HT1080 (cell line): ENCODE measurements at regions not wholly inside any gene's neighbourhood (a gene's known extent, or its start where the extent isn't known, plus 50 kb on each side); places are given as distances from the start of the nearest gene placed in this dataset.

Source experiments
- DNase-seq: peaks from one replicate; pipeline ENCODE4 v3.0.0-alpha.2; 2015; ENCODE audit warnings: low read depth

DNA sequence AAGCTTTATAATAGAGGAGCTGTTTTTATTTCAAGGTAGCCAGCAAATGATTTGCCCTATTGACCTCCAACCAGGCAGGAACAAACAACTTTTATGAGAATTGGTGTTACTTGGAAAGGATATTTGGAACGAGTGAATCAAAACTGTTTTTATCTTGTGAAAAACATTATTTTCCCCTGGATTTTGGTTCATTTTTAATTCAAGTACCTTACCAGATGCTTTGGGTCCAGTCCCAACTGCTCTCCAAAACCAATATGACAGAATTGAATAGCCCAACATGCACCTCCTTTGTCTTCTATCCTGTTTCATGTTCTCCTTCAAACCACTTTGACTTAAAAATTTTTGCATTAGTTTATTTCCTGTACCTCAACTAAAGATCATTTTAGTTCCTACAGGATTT is 178.6 kb upstream of the RBMS1 start:
- DNase-seq: no peak

DNA sequence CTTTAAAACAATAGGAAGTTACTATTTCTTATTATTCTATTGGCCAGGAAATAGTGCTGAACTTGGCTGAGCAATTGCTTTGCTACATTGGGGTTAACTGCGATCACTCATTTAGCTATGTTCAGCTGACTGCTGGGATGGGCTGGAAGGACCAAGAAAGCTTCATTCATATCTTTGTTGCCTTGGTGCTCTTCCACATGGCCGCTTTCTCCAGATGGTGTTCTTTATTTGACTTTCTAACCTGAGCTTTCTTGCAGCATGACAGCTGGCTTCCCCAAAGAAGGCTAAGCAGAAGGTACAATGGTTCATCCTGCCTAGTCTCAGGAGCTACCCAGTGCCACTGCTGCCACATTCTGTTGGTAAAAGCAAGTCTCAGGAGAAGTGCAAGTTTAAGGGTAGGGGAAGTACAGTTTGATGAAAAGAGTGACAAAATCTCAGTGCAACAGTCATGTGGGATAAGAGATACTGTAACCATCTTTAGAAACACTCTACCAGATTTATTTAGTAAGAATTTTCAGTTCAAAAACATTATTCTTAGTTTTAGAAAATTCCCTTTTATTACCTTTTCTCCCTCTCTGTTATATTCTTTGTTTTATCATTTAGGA is 180.6 kb upstream of the RBMS1 start:
- peak; percentile 24 for DNase-seq

DNA sequence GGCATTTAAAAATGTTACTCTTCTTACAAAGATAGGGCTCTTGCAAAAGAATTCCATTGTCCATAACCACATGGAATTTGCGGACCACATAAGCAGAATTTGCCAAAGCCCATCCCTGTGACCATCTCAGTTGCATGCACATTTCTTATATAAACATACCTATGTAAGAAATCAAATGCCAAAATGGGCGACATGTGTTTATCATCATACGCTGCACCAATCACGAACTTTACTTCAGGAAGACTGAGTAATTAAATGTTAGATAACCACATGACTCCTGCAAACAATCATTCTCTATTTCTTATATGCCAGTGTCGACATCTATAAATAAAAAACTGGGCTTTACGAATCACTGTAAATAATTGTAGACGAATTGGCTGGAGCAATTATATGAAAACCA is 186.1 kb upstream of the RBMS1 start:
- no peak for DNase-seq

- DNase-seq: no peak
Observed at GRCh38 chr2:160680294-160680693, 186.7 kb upstream of the RBMS1 start.

- no peak for DNase-seq
Observed at GRCh38 chr2:160680974-160681373, 187.4 kb upstream of the RBMS1 start.

DNA sequence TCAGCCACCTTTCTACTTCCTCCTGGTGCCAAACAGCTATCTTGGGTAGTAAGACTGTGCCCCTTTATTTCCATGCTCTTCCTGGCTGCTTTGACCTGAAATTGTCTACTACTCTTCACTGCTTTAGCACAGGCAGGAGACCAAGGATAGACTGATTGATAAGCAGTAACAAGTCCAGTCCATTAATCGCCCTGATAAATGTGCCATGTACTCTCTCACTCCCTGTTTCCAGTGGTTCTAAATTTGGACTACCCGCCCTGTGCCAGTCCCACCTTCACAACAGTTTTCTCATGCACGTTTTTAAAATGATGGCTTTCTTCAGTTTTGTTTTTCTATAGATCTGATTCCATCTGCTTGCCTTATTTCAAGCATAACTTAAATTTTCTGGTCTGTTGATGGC is 189.6 kb upstream of the RBMS1 start:
- no peak for DNase-seq

- DNase-seq: no peak
Observed at GRCh38 chr2:160687629-160688028, 194.0 kb upstream of the RBMS1 start.

DNA sequence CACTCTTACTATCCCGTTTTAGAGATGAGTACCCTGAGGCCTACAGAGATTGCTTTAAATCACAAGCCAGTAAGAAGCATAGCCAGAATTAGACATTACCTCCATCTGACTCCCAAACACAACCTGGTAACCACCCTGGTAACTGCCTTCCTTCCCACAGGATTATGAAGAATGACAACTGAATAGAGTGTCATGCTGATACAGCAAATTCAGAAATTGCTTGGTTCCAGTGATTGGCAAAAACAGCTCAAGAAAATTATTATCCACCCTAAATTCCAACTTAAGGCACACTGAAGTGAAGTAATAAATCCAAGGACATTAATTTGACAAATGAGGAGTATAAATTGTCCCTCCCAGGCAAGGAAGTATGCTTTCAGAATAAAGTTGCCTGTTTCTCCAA is 195.8 kb upstream of the RBMS1 start:
- no peak for DNase-seq

DNA sequence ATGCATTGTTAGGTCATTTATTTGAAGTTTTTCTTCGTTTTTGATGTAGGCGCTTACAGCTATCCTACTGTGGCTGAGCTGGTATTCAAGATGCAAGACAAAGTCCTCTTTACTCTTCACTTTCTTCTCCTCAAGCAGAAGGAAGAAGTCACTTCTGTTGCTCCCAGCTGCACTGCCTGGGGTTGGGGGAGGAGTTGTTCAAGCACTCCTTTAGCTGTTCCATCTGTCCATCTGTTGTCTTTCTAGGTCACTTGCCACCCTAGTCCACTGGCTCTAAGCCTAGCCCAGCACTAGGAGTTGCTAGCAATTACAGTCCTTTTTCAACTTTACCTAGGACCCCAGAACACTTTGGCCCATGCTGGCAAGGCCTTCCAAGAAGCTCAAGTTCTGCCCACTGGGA is 200.6 kb upstream of the RBMS1 start:
- no peak for DNase-seq

- DNase-seq: no peak
Observed at GRCh38 chr2:160694631-160695030, 201.0 kb upstream of the RBMS1 start.

- peak; percentile 50 for DNase-seq
Observed at GRCh38 chr2:160695402-160696086, 201.9 kb upstream of the RBMS1 start.

GRCh38 chr2:160696087-160696452 is 202.5 kb upstream of the RBMS1 start:
- no peak for DNase-seq

DNA sequence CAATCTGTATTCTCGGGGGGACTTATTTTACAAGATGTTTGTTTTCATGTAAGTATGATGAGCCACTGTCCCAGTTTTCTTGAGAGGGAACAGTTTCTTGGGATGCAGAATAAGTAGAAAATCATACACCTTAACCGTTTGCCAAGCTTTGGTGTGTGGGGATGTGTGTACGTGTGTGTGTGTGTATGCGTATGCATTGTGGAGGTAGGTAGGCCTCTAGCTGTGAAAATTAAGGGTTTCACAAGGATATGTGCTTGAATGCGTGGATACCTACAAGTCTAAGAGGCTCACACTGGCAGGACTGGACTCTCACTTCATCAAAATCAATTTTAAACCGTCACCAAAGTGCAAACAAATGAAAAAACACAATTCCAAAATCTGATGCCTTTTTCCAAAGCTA is 204.2 kb upstream of the RBMS1 start:
- no peak for DNase-seq

- no peak for DNase-seq
Observed at GRCh38 chr2:160700021-160700814, 206.6 kb upstream of the RBMS1 start.

DNA sequence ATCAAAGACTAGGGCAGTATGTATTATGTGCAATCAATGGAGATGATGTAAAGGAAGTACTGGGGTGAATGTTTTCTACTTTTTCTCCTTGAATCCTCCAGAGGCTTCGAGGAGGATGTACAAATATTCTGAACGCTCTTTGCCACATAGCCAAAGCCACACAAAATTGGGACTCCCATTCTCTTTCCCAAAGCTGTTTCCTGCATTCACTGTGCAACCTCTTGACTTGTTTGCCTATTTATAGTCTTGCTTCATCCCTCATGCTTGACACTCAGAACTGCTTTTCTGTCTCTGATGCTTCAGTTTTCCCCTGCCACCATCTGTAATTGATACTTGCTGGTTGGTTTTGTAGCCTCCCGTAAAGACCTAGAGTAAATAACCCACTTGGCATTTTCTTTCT is 208.2 kb upstream of the RBMS1 start:
- no peak for DNase-seq

DNA sequence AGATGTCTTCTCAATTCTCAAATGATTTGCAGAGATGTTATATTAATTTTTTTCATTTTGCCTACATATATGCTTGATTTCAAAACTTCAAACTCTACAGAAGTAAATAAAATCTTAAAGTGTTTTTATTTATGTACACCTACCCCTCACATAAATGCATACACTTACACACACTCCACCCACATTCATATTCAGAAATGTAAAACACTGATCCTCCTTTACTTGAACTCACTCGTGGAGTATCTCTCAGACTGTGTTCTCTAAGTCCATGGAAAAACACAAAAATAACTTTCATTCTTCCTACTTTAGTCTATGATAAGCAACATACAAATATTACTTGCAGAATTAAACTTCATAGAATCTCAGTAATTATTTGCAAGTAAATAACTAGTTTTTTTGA is 209.1 kb upstream of the RBMS1 start:
- no peak for DNase-seq

GRCh38 chr2:160703648-160704585 is 210.3 kb upstream of the RBMS1 start:
- no peak for DNase-seq

GRCh38 chr2:160715428-160715827 is 221.8 kb upstream of the RBMS1 start:
- no peak for DNase-seq

- peak; percentile 87 for DNase-seq
Observed at GRCh38 chr2:160719116-160719515, 225.5 kb upstream of the RBMS1 start.

- DNase-seq: no peak
Observed at GRCh38 chr2:160720098-160720497, 226.5 kb upstream of the RBMS1 start.
